ENCODE measurements at regions not wholly inside any gene's neighbourhood (a gene's known extent, or its start where the extent isn't known, plus 50 kb on each side); places are given as distances from the start of the nearest gene placed in this dataset.

DNA sequence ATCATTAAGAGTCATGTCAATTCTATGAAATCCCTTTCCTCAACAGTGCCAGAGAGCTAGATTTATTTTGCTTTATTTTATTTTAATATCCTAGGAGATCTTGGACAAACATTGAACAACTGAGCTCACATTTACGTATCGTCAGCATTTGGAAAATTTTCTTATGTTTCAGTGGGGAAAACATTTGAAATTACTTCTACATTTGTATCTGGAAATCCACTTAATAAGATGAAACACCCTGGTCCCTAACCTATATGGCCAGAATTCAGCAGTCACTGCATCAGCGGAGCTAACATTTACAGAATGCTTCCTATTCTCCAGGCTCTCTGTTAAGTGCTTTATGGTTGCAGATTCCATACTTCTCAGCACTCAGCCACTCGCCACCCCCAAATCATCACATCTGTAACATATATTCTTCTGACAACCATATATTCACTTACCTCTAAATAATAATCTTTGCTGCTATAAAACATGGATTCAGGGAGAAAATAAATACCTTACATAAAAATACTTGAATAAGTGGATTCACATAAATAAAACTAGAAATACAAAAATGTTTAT is 773.9 kb downstream of the JRKL start:
- TF ChIP-seq, protein P1, sequence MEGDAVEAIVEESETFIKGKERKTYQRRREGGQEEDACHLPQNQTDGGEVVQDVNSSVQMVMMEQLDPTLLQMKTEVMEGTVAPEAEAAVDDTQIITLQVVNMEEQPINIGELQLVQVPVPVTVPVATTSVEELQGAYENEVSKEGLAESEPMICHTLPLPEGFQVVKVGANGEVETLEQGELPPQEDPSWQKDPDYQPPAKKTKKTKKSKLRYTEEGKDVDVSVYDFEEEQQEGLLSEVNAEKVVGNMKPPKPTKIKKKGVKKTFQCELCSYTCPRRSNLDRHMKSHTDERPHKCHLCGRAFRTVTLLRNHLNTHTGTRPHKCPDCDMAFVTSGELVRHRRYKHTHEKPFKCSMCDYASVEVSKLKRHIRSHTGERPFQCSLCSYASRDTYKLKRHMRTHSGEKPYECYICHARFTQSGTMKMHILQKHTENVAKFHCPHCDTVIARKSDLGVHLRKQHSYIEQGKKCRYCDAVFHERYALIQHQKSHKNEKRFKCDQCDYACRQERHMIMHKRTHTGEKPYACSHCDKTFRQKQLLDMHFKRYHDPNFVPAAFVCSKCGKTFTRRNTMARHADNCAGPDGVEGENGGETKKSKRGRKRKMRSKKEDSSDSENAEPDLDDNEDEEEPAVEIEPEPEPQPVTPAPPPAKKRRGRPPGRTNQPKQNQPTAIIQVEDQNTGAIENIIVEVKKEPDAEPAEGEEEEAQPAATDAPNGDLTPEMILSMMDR (IDR thresholded peaks at IDR 0.05; ENCODE audit: low read depth, low read length, missing control alignments), result no peak
- DNase-seq, result no peak
- H3K4me3 ChIP-seq (ENCODE audit: low read depth, low read length), result no peak overlapping the region
- in situ Hi-C loops (cut with HindIII; ENCODE audit: low pct_ligation_motif_present, low sequenced_read_pairs), result no loop called here
- no peak overlapping the region for H3K27ac ChIP-seq
- no peaks in the 10 kb centered on the region for H3K36me3 ChIP-seq (replicated peaks)
- no peaks in the 10 kb centered on the region for H3K27me3 ChIP-seq (replicated peaks)

DNA sequence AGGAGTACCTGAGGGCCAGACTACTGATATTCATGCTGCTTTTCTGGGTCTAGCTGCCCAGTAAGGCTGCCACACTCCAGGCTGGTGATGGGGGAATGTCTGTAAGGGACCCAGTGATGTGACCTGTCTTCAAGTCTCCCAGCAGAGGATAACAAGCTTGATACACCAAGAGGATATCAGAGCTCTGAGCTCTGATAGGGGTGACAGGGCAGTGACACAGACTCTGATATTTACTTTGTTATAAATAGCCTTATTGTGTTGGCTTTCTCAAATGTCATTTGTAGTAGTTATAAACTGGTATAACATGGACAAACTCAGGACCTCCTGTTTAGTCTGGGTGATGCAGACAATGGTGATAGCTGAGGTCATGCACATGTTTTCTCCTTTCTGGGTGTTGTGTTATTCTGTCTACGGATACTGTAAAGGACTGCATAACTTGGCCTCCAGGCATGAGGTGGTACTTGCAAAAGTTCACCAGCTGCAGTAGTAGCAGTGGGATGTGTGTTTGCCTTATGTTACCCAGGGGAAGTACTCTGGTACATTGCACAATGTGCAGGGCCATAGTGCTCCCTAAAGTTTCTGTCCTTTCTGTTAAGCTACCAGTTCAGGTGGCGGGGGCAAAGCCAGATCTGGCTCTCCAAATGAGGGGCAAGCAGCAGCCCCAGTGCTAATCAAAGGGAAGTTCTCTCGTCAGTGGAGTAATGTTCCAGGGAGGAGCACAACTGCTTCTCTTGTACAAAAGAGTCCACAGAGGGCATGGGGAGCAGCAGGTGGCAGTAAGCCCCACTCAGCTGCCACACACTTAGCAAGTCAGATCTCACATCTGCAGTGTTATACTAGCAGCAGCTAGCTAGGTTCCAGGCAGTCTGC is 812.2 kb downstream of the JRKL start:
- no peaks in the 10 kb centered on the region for H3K36me3 ChIP-seq (replicated peaks)
- no peaks in the 10 kb centered on the region for H3K27me3 ChIP-seq (replicated peaks)
- no peak overlapping the region for H3K27ac ChIP-seq
- no peak for DNase-seq
- in situ Hi-C loops (cut with HindIII; ENCODE audit: low pct_ligation_motif_present, low sequenced_read_pairs), result no loop called here
- no peak overlapping the region for H3K4me3 ChIP-seq (ENCODE audit: low read depth, low read length)
- TF ChIP-seq, protein P1 (IDR thresholded peaks at IDR 0.05; ENCODE audit: low read depth, low read length, missing control alignments), result no peak

DNA sequence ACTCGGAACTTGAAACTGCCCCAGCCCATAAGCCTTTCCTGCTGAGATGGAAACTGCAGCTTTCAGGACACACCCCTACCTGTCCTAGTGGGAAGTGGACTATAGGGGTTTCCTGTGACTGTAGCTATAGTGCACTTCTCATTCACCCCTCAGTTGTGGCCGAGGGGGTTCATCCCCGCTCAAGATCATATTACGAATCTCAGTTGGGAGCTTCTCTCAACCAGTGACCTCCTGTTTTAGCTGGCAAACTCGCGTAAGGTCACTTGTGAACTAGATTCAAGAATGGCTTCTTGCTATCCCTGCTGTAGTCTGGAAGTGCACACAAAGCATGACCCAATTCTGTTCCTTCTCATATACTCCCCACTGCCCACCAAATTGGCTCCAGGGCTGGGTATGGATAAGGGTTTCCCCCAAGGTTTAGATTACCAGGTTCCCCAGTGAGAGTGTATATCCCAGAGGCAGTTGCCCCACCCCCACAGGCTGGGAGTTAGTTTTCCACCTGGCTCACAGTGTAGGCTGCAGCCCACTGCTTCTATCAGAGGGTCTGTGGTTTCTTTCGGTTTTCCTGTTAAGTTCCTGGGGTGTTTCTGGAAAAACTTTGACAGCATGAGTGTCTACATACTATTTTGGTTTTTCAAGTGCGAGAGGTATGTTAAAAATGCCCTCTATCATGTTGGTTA is 812.9 kb downstream of the JRKL start:
- no peak overlapping the region for H3K4me3 ChIP-seq (ENCODE audit: low read depth, low read length)
- no peak overlapping the region for H3K27ac ChIP-seq
- TF ChIP-seq, protein P1 (IDR thresholded peaks at IDR 0.05; ENCODE audit: low read depth, low read length, missing control alignments), result no peak
- no peaks in the 10 kb centered on the region for H3K36me3 ChIP-seq (replicated peaks)
- DNase-seq, result no peak
- in situ Hi-C loops (cut with HindIII; ENCODE audit: low pct_ligation_motif_present, low sequenced_read_pairs), result no loop called here
- no peaks in the 10 kb centered on the region for H3K27me3 ChIP-seq (replicated peaks)

DNA sequence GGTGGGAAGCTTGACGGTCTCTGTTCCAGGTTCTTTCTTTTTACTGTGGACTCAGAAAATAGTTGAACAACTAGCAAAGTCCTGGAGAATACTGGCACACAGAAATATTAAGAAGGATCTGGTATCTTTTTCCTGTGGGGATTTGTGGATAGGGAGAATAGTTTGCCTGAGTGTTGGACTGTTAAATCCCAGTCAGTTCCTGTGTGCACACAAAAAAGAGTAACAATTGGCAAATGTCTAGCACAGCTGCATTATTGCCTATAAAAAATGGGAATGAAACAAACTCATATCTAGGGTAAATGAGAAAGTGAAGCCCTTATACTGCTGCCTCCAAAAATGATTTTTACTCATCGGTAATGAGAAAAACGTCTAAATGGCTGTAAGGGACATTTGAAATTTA is 828.2 kb downstream of the JRKL start:
- Histone ChIP-seq H3K27ac (no peak overlapping the region), H3K36me3 (replicated peaks) (no peaks in the 10 kb centered on the region), H3K27me3 (replicated peaks) (no peaks in the 10 kb centered on the region), H3K4me3 (ENCODE audit: low read depth, low read length) (no peak overlapping the region)
- no peak for DNase-seq
- in situ Hi-C loops (cut with HindIII; ENCODE audit: low pct_ligation_motif_present, low sequenced_read_pairs), result no loop called here
- TF ChIP-seq, protein P1 (IDR thresholded peaks at IDR 0.05; ENCODE audit: low read depth, low read length, missing control alignments), result no peak

DNA sequence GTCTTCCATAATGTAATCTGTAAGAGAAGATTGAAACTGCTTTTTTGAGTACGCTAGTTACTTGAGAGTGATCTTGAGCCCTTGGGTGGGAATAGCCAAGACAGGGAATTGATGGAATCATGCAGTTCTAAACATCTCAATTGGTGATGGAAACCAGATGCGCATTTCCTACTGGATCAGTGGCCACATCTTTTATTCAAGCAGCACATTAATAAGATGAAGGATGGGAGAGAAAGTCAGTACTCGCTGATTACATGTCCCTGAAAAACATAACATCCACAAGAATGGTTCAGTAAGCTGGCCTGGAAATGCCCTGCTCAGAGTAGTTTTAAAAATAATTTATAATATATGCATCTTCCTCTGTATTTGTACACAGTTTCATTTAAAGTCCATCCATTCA is 833.8 kb downstream of the JRKL start:
- H3K36me3 ChIP-seq (replicated peaks), result no peaks in the 10 kb centered on the region
- TF ChIP-seq, protein P1 (IDR thresholded peaks at IDR 0.05; ENCODE audit: low read depth, low read length, missing control alignments), result no peak
- in situ Hi-C loops (cut with HindIII; ENCODE audit: low pct_ligation_motif_present, low sequenced_read_pairs), result no loop called here
- no peaks in the 10 kb centered on the region for H3K27me3 ChIP-seq (replicated peaks)
- H3K4me3 ChIP-seq (ENCODE audit: low read depth, low read length), result no peak overlapping the region
- H3K27ac ChIP-seq, result no peak overlapping the region
- DNase-seq, result no peak

Measured in brain microvascular endothelial cell (primary cell).